Lower leg skin (tissue), 3 donors: ENCODE measurements at regions not wholly inside any gene's neighbourhood (a gene's known extent, or its start where the extent isn't known, plus 50 kb on each side); places are given as distances from the start of the nearest gene placed in this dataset.

Experiments used
- CTCF ChIP-seq, 3 donors: fragments of 450-650 bp; IDR thresholded peaks; one replicate each; pipeline ENCODE4 v1.5.1; 2016; ENCODE audit warnings: antibody characterized with exemption in 3 of 3, mild to moderate bottlenecking in 3 of 3, moderate library complexity in 2 of 3
- POLR2A ChIP-seq, 2 donors: fragments of 450-650 bp; IDR thresholded peaks; one replicate each; pipeline ENCODE4 v1.6.1; 2016 to 2017; ENCODE audit warnings: antibody characterized with exemption in 2 of 2, mild to moderate bottlenecking in 1 of 2, moderate library complexity in 1 of 2

- TF ChIP-seq CTCF (IDR thresholded peaks at IDR 0.05) (no peak), POLR2A (IDR thresholded peaks at IDR 0.05) (no peak)
Observed at GRCh38 chr2:220272656-220273055, 645.2 kb downstream of the SLC4A3 start.
